Esophagus squamous epithelium (tissue), 4 donors: ENCODE measurements at regions not wholly inside any gene's neighbourhood (a gene's known extent, or its start where the extent isn't known, plus 50 kb on each side); places are given as distances from the start of the nearest gene placed in this dataset.

Experiments
- CTCF ChIP-seq, 6 experiments: fragments of 450-650 bp in 4 of 6; fragments of 200-600 bp in 2 of 6; sonication (generic) in 2 of 6; IDR thresholded peaks; one replicate each; pipeline ENCODE4 v1.5.1; 2016 to 2019; ENCODE audit warnings: antibody characterized with exemption in 6 of 6, mild to moderate bottlenecking in 4 of 6, moderate library complexity in 4 of 6
- POLR2A ChIP-seq, 4 donors: fragments of 450-650 bp; IDR thresholded peaks; one replicate each; pipeline ENCODE4 v1.6.1; 2017; ENCODE audit warnings: antibody characterized with exemption in 4 of 4, mild to moderate bottlenecking in 4 of 4, moderate library complexity in 3 of 4

- TF ChIP-seq CTCF (IDR thresholded peaks at IDR 0.05): no peak
- TF ChIP-seq POLR2A (IDR thresholded peaks at IDR 0.05): no peak
Measured at GRCh38 chr2:79271456-79271855, 111.9 kb upstream of the REG3A start.
